GM11168 (cell line): ENCODE measurements at regions not wholly inside any gene's neighbourhood (a gene's known extent, or its start where the extent isn't known, plus 50 kb on each side); places are given as distances from the start of the nearest gene placed in this dataset.
"Not testable (repeated sequence)": the region's sequence is repeated elsewhere in the genome, so short reads cannot be mapped to it uniquely, and the experiment has no call there.

Experiments used
- in situ Hi-C: fragments of 300-500 bp; cut with MboI; formaldehyde crosslinking; loops from one replicate; pipeline ENCODE4 v1.12.0; 2022; ENCODE audit warnings: low sequenced_read_pairs; ENCODE audit not compliant: unreplicated experiment

DNA sequence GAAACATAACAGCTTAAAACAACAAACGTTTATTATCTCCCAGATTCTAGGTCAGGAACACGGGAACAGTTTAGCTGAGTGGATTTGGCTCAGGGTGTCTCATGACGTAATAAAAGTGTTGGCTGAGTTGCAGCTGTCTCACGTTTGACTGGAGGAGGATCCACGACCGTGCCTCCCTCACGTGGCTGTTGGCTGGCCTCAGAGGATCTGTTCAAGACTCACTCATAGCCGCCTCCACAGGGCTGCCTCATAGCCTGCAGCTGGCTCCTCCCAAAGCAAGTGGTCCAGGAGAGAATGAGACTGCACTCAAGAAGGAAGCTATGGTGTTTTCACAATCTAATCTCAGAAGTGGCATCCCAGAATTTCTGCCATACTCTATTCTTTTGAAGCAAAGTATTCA lies 167.1 kb downstream of the RPRM start:
- in situ Hi-C loops = no loop called here

DNA sequence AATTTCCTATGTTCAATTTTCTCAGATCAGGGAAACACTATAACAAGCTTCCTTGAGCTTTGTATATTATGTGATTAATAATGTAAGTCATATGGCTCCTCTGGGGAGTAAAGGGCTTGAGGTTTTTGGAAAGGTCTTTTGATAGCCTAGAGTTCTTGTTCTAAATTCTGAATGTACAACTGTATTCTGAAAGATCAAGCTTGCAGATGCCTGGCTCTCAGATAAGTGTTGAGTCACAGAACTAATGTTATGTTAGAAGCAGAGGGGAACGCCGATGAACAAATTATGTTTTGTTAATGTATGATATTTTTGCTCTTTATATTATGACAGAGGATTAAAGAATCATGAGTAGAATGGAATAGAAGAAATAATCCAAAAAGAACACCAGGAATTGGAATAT lies 170.1 kb downstream of the RPRM start:
- in situ Hi-C loops = no loop called here

DNA sequence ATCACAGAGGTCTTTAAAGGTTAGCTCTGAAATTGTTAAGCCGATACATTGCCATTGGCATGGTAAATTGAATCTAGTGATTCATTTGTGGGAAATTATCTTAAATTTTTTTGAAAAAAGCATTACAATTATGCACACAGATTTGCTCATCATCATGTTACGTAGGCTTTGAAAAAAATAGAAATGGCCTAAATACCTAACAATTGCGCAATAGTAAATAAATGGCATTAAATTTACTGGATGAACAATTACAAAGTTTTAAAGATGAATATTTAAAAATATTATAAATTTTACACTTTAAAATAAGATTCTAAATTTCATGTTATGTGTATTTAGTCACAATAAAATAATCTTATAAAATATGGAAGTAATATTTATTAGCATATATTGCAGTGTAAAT lies 171.3 kb downstream of the RPRM start:
- in situ Hi-C loops = no loop called here

DNA sequence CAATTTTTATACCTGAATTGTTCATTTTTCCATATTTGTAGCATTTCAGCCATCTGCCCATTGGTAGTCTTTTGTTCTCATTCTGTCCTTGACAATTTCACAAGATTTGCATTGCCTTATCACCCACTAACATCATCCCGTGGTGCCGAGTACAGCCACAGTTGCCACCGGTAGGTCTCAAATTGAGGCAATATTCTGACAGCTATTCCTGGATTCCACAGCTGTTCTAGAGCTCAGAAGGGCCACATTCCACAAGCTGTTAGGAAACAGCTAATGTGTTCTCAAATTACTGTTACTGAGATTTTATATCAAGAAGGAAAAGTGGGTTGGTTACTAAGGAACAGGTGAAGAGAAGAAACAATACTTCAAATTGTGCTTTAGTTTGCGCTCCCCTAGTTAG lies 178.8 kb downstream of the RPRM start:
- in situ Hi-C loops = no loop called here

DNA sequence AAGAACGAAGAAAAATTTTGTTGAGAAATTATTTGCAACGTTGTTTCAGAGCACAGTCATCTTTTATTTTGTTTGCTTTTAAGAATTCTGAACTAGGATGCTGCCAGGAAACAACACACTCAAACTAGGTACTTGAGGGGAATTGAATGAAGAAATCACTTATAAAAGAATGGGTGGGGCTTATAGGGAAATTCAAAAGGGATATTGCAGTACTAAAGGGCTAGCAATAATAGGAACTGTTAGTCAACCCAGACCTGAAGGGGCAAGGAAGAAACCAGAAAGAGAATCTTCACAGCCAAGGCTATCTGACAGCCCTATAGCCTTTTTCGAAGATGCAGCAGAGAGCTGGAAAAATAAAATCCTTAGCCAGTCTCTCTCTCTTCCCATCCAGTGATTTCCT lies 179.3 kb downstream of the RPRM start:
- in situ Hi-C loops = no loop called here

DNA sequence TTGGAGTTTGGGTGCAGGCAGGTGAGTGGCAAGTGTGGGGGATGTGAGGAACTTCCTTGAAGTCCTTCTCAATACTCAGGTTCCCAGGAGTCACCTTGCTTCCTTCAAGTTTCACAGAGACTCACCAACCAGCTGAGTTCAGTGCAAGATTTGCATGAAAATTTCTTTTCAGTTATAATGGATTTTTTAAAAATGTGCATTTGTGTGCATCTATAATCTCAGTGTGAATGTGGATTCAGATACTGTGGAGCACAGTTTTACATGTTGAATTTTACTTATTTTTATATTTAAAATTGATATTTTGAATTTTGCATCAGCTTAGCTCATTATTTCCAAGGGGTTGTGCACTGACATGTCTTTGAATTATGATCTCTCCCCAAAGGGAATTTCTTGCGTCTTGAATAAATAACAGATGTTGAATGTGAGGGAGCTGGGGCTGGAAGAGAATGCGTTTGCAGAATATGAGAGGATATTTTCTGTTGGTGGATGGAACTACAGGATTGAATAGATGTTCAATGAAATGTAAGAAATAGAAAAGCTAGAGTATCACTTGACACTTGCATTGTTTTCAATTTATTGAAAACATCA lies 184.3 kb downstream of the RPRM start:
- in situ Hi-C loops = no loop called here

DNA sequence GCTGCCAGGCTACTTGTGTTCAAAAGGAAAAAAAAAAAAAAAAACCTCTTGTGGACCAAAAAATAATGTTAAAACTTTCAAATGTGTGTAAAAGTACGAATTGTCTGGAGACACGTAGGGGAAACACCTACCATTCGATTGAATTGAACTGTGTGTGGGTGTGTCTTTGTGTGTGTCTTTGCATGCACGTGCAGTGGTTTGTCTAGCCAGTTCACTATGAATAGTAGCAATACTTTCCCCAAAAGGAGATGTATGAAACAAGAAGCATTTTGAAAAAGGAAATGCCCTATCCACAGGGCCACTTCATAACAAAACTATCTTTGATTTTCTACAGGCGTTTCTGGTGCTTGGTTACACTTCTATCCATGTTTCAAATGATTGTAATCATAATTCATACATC lies 186.8 kb downstream of the RPRM start:
- in situ Hi-C loops = no loop called here

DNA sequence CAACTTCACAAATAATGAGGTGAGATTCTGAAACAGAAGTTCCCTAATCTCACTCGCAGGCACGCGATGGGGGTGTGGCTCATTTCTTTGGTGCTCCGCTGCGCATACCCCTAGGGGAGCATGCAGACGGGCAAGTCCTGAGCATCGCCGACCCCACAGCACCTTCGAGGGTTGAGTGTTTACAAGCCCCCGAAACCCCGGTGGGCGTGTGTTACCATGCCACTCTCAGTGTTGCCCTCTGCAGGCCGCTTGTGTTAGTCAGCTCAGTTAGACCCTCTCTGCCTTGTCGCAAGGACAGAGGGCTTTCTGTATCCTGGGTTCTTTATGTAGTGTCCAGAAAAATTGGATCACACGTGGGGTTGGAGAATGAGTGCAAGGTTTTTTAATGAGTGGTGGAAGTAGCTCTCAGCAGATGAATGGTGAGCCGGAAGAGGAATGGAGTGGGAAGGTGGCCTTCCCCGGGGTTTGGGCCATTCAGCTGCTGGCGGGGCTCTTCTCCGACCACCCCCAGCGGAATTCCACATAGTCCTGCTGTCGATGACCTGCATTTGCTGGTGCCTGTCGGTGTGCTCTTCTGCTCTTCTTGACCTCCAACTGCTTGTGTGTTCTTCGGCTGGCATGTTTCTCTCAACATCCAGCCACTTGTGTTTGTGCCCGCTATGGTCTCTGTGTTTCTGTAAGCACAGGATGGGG lies 191.3 kb downstream of the RPRM start:
- in situ Hi-C loops = no loop called here

DNA sequence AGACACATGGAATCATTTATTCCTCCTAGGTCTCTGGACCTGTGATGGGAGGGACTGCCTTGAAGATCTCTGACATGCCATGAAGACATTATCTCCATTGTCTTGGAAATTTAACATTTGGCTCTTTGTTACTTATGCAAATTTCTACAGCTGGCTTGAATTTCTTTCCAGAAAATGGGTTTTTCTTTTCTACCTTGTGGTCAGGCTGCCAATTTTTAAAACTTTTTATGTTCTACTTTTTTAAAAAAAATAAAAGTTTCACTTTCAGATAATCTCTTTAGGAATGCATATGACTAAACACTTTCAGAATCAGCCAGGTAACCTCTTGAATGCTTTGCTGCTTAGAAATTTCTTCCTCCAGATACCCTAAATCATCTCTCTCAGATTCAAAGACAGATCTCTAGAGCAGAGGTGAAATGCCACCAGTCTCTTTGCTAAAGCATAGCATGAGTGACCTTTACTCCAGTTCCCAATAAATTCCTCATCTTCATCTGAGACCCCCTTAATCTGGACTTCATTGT lies 209.6 kb downstream of the RPRM start:
- in situ Hi-C loops = no loop called here

DNA sequence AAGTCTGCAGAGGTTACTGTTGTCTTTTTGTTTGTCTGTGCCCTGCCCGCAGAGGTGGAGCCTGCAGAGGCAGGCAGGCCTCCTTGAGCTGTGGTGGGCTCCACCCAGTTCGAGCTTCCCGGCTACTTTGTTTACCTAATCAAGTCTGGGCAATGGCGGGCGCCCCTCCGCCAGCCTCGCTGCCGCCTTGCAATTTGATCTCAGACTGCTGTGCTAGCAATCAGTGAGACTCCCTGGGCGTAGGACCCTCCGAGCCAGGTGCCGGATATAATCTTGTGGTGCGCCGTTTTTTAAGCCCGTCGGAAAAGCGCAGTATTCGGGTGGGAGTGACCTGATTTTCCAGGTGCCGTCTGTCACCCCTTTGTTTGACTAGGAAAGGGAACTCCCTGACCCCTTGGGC lies 221.7 kb downstream of the RPRM start:
- in situ Hi-C loops = not testable (repeated sequence)

DNA sequence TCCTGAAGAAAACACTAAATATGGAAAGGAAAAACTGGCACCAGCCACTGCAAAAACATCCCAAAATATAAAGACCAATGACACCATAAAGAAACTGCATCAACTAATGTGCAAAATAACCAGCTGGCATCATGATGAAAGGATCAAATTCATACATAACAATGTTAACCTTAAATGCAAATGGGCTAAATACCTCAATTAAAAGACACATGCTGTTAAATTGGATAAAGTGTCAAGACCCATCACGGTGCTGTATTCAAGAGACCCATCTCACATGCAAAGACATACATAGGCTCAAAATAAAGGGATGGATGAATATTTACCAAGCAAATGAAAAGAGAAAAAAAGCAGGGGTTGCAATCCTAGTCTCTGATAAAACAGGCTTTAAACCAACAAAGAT lies 231.9 kb downstream of the RPRM start:
- in situ Hi-C loops = not testable (repeated sequence)

DNA sequence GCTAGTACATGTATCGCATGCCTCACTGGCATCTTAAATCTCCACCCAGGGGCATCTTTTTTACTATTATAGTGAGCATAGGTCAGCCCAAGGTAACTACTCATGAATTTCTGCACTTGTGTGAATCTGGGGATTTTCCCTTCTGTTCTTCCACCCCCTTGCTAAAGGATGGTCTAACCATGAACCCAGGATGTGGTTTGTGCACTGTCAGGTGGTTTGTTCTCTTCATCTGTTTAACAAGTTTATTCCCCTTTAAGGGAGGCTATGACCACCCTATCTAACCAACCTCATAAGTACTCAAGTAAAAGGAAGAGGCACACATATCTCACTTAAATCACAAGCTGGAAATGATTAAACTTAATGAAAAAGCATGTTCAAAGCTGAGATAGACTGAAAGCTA lies 243.0 kb downstream of the RPRM start:
- in situ Hi-C loops = no loop called here

DNA sequence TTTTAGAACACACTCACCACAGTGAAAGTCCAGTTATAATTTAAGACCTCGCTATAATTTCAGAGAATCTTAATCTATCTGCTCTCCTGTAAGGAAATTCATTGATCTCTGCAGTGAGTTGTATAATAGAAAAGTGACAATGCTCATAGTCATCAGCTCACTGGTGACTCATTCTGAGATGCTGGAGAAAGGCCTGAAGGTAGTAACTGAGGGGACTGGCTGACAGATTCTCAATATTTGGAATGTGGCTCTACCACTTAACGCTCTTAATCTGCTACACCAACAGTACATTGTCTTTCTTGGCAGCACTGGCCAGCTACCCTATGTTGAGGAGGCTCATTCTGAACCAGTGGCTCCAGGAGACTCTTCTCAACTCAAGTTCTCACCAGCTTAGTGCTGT lies 246.1 kb downstream of the RPRM start:
- in situ Hi-C loops = no loop called here

DNA sequence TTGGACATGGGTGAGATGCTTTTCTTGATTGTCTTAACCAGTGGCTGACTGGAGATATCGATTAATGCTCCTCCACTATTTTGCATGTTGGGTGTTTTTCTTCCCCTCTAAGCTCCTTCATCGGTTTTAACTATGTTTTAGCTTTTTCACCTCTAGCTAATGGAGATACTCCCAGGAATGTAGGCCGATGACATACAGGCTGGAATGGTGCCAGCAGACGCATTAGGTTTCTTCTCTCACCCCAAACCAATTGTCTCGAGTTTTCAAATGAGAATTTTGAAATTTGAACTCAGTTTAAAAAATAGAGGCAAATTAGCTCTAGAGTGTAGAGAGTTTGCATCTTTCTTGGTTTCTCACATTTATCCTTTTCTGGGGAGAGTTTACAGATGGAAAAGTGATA lies 247.6 kb downstream of the RPRM start:
- in situ Hi-C loops = no loop called here

DNA sequence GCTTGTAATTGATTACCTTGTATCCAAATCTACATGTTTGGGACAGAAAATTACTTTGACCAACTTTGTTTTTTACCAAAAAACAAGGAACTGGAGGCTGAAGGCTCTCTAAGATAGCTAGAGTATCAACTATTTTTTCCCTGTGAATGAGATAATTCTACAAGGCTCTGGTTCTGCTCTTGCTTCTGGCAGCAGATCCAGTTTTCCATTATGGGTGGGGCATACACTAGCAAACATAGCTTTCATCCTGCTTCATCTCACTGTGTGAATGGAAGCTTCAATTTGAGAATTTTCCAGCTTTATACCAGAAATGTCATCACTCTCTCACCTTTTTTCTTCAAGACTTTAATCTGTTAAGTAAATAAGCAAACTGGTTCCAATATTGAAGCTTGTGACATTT lies 249.7 kb downstream of the RPRM start:
- in situ Hi-C loops = no loop called here

DNA sequence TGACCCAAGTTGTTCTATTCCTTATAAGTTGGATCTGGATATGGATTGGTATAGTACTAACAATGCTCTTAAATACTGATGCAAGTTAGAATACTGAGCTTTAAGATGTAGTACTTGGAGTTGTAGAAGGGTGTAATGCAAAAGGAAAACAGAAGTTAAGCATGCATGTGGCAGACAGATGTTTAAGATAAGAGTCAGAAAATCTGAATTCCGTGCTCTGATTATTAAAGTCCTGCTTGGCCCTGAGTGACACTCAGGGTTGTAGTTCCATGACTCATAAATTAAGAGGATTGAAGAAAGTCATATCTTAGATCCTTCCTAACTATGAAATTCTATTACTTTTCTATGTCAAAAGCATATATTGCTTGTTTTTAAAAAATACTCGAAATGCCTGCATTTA lies 250.6 kb downstream of the RPRM start:
- in situ Hi-C loops = no loop called here

DNA sequence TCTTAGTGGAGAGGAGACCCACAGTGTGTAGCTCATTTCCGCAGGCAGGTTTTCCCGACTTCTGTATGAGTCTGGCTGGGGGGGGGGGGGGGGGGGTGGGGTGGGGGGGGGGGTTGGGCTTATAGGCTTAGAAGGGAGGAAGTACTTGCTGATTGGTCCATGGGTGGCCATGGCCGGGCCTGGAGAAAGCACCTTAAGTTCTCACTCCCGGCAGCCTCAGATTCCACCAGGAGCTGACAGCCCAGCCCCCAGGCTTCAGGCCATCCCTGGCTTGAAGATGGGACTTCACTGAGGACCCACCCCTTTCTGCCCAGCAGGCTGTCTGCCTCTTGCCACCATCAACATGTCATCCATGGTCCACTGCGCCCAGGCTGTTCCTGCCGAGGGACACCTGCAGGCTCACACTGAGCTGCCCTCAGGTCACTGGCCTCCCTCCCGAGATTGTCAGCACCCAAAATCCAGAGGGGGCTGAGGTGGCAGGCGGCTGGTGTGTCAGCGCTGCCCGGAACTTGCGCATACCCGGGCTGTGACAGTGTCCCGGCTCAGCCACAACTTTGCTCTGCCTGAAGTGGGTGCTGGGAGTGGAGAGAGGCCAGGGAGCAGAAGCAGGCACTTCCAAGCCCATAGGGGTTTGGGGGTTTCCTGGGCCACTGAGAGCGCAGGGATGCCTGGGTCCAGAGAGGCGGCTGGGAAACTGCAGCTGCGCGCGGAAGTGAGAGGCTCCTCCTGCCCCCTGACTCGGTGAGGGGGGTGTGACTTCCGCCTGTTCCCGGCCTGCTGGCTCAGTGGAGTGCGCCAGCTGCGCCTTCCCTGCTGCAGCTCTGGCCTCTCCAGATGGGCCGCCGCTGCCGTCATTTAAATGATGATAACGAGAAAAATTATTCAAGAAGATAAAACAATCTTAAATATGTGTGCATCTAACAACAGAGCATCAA lies 256.1 kb downstream of the RPRM start:
- in situ Hi-C loops = no loop called here

DNA sequence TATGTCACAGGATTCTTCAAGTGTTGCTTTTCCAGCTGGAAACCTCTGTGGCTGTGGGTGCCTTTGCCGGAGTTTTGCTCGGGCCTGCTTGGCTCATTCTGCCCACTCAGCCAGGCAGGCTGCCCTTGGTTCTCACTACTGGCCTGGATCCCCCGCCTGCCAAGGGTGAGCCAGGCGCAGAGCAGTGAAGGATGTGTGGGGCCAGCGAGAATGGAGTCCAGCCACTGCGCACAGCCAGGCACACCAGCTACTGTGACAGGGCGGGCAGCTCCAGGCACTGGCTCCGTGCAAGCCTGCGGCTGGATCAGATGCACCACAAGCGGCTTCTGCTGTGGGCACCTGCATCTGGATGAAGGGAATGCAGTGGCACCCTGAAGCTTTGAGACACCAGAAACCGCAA lies 257.1 kb downstream of the RPRM start:
- in situ Hi-C loops = no loop called here

DNA sequence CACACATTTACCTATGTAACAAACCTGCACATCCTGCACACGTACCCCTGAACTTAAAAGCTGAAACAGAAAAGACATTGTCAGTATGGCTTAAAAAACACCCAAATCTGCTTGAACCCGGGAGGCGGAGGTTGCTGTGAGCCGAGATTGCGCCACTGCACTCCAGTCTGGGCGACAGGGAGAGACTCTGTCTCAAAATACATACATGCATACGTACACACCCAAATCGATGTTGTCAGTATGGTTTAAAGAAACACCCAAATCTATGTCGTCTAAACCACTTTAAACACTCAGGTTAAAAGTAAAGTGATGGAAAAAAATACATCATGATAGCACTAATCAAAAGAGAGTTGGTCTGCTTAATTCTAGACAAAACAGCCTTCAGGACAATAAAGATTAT lies 257.5 kb downstream of the RPRM start:
- in situ Hi-C loops = no loop called here

DNA sequence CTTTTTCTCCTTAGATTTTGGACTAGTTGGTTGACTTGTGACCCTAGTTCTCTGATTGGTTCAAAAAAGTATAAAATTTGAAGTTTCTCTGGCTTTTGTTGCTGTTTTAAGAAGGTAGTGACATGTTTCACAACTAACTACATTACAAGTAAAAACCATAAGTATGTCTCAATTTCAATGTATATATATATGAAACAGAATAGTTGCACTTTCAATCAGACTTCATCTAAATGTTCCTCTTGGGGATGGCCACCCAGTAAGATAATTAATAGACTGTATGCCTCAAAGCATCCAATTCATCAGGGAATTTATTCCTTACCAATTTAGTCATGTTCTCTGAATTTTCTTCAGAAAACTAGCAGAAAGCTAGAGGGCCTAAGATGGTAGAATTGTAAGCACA lies 259.7 kb downstream of the RPRM start:
- in situ Hi-C loops = no loop called here

DNA sequence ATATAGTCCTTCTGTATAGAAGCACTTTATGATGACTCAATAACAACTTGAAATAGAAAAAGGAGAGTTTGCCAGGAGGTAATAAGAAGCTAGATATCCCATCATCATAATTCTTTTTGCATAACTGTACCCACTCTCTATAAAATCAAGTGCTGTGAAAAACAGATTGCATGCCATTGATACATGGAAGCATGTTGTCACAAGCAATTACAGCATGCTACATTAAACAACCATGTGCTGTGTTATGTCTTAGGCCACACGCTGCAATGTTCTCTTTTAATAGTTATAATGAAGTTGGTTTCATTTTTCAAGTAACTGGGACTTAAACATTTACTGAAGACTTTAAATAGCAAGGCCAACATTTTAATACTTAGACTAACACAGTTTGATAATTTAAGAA lies 264.2 kb downstream of the RPRM start:
- in situ Hi-C loops = no loop called here
